ENCODE measurements at regions not wholly inside any gene's neighbourhood (a gene's known extent, or its start where the extent isn't known, plus 50 kb on each side); places are given as distances from the start of the nearest gene placed in this dataset.
A peak's percentile ranks its signal among the peaks of the same experiment; 100 is the strongest.

- ATAC-seq = no peak
Observed at GRCh38 chr11:43545610-43546009, 134.9 kb upstream of the HSD17B12 start.

- no peak for ATAC-seq
Observed at GRCh38 chr11:43546561-43547429, 133.7 kb upstream of the HSD17B12 start.

GRCh38 chr11:43547430-43547831, 133.1 kb upstream of the HSD17B12 start:
- ATAC-seq = no peak

GRCh38 chr11:43547889-43548381, 132.6 kb upstream of the HSD17B12 start:
- ATAC-seq = no peak

GRCh38 chr11:43548916-43549315, 131.6 kb upstream of the HSD17B12 start:
- ATAC-seq = no peak

- ATAC-seq = no peak
Observed at GRCh38 chr11:43549624-43550023, 130.9 kb upstream of the HSD17B12 start.

GRCh38 chr11:43550714-43551113, 129.8 kb upstream of the HSD17B12 start:
- ATAC-seq = no peak

DNA sequence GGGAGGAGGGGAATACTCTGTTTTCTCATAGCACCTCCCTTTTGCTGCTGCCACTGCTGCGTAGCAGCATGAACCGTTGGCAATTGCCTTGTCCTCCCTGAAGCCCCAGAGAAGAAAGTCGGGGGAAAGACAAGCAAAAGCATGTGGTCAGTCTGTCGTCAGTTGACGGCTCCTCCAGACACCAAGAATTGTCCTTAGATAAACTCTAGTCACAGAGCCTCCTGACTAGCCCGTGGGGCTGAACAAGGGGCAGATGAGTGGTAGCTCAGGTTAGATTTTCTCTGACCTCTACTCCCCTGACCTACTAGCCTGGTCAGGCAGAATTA, 126.4 kb upstream of the HSD17B12 start:
- ATAC-seq = no peak

DNA sequence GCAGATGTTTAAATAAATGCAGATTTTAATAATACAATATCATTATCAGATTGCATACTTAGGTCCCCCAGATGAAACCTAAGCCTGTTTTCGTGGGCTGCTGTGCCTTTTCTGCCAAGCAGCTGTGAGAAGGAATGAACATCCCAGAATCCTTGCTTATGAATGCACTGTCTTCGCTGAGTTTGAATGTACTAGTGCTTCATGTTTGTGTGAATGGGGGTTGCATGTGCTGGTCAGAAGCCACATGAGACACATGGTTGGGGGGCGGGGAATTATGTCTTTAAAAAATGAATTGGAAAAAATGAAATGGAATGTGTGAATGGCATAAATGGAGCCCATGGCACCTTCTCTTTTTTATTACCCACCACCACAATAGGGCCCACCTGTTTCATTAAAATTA, 125.4 kb upstream of the HSD17B12 start:
- no peak for ATAC-seq

DNA sequence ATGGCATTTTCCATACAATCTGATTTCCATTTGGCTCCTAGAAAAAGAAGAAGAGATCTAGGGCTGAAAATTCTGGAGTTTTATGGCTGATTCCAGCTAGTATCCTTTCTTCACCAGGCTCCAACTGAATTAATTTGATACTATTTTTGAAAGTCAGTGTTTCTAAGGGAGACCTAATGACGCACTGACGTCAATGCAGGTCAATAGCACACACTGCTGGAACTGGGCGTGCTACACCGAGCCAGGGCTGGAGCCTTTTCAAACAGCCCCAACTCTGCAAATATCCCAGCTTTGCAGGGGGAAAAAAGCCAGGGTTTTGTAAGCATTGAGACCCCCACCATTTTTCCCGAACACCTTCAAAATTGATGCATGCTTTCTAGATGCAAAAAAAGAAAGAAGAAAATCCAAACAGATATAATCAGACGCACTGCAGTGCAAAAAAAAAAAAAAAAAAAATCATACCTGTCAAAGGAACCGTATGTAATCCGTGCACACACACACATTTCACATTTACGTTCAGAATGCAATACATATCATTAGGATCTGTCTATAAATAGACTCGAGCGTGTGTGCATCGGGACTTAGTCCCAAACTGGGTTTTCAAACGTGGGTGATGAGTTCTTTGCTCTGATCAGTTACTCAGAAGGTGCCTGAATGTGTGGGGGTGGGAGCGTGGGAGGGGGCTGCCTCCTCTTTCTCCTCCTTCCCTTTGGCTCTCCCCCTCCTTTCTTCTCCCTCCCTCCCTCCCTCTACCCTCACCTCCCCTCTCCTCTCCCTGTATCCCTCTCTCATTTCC, 124.5 kb upstream of the HSD17B12 start:
- ATAC-seq = no peak

DNA sequence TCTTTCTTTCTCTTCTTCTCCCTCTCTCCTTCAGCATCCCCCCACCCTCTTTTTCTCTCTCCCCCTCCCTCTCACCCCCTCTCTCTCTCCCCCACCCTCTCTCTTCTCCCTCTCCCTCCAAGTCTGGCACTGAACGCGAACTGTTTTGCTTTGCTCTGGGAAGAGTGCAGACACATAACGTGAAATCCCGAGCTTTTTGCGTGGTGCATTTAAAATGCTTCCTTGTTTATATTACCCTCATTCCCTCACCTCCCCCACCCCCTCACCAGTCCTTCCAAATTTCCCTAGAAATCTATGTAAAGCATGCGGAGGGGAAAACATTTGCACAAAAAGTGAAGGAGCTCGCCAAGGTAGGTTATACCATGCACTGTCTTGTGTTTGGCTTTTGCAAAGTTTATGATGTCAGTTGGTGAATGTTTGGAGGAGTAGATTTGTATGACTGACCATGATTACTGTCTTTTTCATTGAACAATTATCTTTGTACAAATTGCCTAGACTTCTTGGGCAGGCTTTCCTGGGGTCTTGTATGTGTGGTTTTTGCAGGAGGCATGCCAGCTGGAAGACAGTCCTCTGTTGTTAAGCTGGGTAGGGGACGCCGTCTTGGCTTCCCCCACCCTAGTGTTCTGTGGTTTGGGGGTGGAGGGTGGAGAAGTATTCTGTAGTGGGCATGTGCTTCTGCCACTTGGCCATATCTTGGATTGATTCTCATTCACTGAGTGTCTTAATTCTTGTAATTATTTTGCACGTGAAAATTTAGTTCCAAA, 123.7 kb upstream of the HSD17B12 start:
- no peak for ATAC-seq

DNA sequence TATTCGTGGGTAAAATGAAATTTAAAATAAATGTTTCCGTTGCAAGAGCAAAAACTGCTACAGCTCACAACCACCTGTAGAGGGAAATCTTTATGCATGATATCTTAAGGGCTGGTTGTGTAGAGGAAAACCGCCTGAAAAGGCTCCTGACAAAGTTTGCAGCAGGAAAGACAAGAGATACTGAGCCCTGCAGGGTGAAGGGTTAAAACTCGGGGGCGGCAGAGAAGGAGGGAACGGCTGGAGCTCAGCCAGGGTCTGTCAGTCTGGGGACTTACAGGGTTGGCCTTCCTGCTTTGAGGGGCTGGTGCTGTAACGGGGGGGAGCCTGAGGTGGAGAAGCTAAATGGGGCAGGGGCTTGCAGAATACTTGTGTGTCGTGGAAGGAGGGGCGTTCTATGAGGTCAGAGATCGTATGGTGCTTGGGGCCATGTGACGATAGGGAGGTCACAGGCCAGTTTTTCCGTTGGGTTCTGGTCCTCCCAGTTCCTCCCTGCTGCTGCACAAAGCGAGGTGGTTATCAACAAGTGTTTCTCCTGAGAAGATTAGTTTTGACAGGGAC, 122.9 kb upstream of the HSD17B12 start:
- no peak for ATAC-seq

GRCh38 chr11:43558146-43558545, 122.4 kb upstream of the HSD17B12 start:
- ATAC-seq = no peak

DNA sequence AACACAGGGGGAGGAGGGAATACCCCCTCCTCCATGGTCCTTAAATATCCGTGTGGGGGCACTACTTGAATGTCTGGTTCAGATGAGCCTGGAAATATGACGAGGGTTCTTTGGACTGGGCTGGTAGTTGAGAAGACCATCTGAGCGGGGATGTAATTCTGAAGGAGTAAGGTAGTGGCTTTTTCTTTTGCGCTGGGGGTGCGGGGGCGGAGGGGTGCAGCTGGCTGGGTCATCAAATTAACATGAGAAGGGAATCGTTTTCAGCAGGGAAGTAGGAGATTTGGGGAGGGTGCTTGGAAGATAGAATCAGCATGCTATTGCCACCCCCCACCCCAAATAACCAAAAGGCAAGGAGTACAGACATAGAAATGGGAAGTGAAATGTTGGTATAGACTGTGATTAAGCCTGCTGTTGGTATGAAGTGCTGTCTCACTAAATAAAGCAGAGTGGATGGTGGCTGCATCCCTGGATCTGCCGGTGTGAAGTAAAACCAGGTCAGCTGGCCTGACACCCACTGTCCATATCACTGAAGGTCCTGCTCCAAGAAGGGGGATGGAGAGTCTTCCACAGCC, 121.9 kb upstream of the HSD17B12 start:
- ATAC-seq = no peak

DNA sequence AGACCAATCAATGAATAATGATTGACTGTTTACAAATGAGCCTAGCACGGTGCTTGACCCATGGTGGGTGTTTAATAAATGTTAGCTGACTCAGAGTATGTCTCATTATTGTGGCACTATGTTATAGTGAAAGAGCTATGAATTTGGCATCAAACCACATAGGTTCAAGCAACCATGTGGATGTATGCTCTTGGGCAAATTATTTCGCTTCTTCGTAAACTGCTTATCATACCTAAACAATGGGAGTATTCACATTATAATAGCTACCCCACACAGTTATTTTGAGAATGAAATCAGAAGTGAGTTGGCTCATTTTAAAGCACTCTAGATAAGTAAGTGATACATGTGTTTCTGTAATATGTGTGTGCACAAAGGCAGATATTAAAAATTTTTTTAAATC, 118.7 kb upstream of the HSD17B12 start:
- ATAC-seq = no peak

- no peak for ATAC-seq
Observed at GRCh38 chr11:43567396-43567975, 113.1 kb upstream of the HSD17B12 start.

GRCh38 chr11:43573233-43573632, 107.3 kb upstream of the HSD17B12 start:
- ATAC-seq = no peak

DNA sequence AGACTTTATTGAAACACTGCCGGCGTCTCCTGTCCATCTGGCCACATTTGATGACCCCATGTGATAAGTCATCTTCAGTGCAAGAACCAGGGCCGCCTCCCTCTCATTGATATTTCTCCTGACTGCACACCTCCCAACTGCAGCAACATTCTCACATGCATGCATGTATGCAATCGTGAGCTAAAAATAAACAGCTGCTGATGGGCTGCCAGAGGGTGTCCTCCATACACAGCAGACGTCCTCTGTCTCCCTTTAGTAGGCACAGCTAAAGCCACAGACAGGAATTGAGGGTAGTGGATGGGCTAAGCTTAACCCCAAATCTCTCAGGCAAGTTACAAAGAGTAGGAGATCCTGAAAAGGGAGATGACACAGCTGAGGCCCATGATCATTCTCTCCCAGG, 106.7 kb upstream of the HSD17B12 start:
- ATAC-seq = no peak

DNA sequence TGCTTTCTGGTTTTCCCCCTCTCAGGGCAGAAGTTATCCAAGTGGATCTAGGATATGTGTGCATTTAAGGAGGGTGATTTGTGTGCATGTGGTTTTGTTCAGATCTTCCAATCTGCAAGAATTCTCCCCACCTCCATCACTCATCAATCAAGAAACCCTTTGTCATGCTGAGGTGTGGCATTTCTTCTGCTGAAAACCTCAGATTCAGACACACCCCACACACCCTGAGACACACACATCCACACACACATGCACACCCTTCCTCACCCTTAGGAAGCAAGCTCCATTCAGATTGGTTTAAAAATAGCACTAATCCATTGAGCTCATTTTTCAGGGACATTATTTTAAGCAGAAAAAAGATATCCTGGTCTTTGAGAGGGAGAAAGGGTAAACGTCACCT, 106.1 kb upstream of the HSD17B12 start:
- ATAC-seq = no peak

DNA sequence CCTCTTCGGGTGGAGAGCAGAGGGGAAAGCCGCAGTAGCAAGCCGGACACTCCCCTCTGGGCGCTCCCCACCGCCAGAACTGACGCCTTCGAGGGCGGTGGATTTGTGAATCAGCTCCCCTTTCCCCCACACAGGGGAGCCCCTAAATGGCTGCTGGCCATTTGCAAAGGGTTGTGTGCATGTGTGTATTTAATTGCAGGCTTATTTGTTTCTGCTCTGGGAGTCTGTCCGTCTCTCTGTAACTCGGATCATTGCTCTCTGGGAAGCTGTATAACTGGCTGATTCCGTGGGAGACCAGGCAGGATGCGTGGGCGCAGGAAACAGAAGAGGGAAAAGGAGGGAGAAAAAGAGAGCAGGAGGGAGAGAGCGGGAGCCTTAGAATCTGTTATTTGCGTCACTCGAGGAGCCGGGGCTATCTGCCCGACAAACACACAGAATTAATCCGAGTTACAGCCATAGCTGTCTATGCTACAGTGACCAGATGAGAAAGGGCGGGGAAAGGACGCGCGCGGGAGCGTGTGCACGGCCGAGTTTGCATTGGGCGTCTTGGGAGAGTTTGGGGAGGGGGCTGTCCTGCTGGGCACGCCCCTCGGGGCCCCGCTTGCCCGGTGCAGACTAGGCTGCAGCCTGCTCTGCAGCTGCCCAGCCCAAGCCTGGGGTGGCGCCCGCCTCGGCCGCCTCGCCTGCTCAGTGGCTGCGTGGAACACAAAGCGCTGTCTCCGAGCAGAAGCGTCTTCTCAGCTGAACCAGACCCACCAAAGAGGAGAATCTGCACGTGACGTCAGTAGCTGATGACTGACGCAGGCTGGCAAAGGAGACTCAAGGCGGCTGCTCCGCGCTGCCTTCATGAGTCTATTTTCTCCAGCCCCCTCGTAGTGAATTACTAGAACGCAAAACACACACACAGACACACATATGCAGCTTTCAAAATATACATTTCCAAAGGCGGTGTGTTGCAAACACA, 105.3 kb upstream of the HSD17B12 start:
- ATAC-seq = peak; percentile 17

GRCh38 chr11:43575913-43576310, 104.6 kb upstream of the HSD17B12 start:
- no peak for ATAC-seq
